Ovary (tissue), 3 donors: ENCODE measurements at regions not wholly inside any gene's neighbourhood (a gene's known extent, or its start where the extent isn't known, plus 50 kb on each side); places are given as distances from the start of the nearest gene placed in this dataset.

Source experiments
- CTCF ChIP-seq, 3 donors: fragments of 450-650 bp in 2 of 3; fragments of 200-600 bp in 1 of 3; IDR thresholded peaks; one replicate each; pipeline versions ENCODE4 v1.5.1 to v1.8.0; 2016 to 2022; ENCODE audit warnings: antibody characterized with exemption in 3 of 3, mild to moderate bottlenecking in 1 of 3
- EP300 ChIP-seq: sonication (generic); formaldehyde crosslinking; IDR thresholded peaks from one replicate; pipeline ENCODE4 v1.6.1; 2017; ENCODE audit warnings: antibody characterized with exemption
- POLR2A ChIP-seq: fragments of 450-650 bp; IDR thresholded peaks from one replicate; pipeline ENCODE4 v1.6.1; 2017; ENCODE audit warnings: antibody characterized with exemption, mild to moderate bottlenecking, moderate library complexity
- donor health status: DM: no; HTN: no; CAD: no.

GRCh38 chr2:6290217-6291015 is 575.3 kb downstream of the CMPK2 start:
- TF ChIP-seq CTCF (IDR thresholded peaks at IDR 0.05) (no peak), POLR2A (no peak), EP300 (no peak)
